ENCODE measurements at regions not wholly inside any gene's neighbourhood (a gene's known extent, or its start where the extent isn't known, plus 50 kb on each side); places are given as distances from the start of the nearest gene placed in this dataset.

GRCh38 chr4:126859314-126859713 is 773.4 kb upstream of the INTU start:
- TF ChIP-seq CTCF (IDR thresholded peaks at IDR 0.05) = no peak
- TF ChIP-seq RELA (CRISPR knock-in tag; IDR thresholded peaks at IDR 0.05; ENCODE audit: borderline replicate concordance) = no peak
